CD4-positive, alpha-beta T cell treated with Interleukin-12 subunit alpha and Interleukin-12 subunit beta, for 1 hour (primary cell): ENCODE measurements at regions not wholly inside any gene's neighbourhood (a gene's known extent, or its start where the extent isn't known, plus 50 kb on each side); places are given as distances from the start of the nearest gene placed in this dataset.

Source experiments
- DNase-seq: peaks from one replicate; pipeline ENCODE4 v3.0.0-alpha.2; 2020

DNA sequence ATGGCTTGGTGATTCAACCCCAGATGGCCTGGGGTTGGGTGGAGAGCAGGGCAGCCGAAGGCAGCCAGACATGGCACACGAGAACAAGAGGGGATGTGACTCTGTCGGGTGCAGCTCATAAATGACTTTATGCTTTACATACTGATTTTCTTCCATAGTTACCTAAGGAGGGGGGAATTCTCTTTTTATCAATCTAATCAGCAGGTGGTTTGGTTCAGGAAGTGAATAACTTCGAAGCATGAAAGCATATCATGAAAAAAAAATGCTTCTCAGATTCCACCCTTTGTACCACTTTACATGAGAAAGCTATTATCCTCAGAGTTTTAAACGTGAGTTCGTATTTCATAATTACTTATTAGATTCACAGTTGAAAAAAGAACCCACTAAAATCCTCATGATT, 908.9 kb upstream of the LCORL start:
- DNase-seq = no peak

GRCh38 chr4:18923496-18924161, 902.1 kb upstream of the LCORL start:
- no peak for DNase-seq

- no peak for DNase-seq
These were observed 896.1 kb upstream of the LCORL start for GRCh38 chr4:18917689-18918088.

DNA sequence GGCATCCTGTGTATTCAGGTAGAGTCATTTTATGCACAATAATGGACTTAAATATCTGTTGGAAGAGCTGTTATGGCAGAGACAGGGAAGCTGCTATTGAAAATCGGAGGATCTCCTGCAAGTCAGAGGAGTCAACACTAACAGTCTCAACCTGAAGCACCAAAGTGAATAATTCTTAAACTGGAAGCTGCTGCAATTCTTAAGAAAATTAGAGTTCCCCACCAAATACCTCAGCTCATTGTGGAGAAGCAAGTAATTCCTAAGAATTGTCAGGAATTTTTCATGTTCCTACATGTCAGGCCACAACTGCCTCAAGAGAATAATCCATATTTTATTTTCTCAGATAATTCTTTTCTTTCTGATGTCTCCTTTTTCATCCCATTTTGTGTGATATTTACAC, 892.6 kb upstream of the LCORL start:
- no peak for DNase-seq

- DNase-seq = no peak
These were observed 873.4 kb upstream of the LCORL start for GRCh38 chr4:18894928-18895327.

DNA sequence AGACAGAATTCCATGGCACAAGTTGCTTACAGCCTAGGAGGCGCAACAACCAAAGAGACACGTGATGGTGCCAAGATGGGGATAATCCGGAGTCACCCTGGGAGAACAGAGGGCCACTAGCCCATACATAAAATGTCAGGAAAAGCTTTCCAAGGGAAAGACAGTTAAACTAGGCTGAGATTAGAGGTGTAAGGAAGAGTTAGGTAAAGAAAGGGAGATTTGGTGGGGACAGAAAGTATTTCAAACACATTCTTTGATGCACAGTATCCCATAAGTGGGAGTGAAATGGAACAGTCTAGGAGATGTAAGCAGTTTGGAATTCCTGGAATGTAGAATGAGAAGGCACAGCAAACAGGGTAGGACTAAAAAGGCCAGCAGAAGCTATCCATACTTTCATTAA, 860.9 kb upstream of the LCORL start:
- DNase-seq = no peak

DNA sequence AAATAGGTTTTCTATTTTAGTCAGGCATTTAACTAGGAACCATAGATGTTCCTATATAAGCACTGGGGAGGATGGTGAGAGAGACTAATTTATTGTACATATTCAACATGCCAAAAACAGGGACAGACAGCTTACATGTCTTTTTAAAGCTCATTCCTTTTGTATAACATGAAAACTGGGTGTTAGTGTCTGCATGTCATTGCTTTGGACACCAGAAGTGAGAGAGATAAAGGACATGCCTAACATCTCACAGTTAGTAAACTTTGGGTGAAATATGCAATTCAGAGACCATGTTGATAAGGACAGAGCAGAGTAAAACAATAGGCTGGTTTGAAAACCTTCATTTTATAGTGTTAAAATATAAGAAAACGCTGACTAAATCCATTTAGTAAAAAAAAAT, 860.0 kb upstream of the LCORL start:
- DNase-seq = no peak

- DNase-seq = no peak
These were observed 859.3 kb upstream of the LCORL start for GRCh38 chr4:18880871-18881270.

GRCh38 chr4:18878561-18878960, 857.0 kb upstream of the LCORL start:
- no peak for DNase-seq

- no peak for DNase-seq
These were observed 847.6 kb upstream of the LCORL start for GRCh38 chr4:18869166-18869565.

- no peak for DNase-seq
These were observed 839.4 kb upstream of the LCORL start for GRCh38 chr4:18860836-18861530.

DNA sequence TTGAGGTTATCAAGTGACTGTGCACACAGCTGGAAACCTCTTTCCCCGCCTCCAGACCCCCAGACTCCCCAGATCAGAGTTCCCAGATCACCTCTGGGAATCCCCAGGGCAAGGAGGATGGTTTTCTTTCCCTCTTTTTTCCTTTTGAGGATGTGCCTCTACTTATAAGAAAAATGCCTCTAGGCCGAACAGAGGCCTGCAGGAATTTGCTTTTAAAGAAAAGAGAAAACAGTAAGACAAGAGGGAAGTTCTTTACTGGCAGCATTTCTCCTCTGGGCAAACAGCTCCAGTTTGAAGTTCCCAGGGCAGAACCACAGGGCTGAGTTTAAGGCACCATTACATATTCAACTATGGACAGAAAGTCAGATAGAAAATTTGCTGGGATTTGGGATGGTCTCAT, 837.9 kb upstream of the LCORL start:
- no peak for DNase-seq

GRCh38 chr4:18858229-18858922, 836.8 kb upstream of the LCORL start:
- no peak for DNase-seq

GRCh38 chr4:18850867-18851266, 829.3 kb upstream of the LCORL start:
- no peak for DNase-seq

DNA sequence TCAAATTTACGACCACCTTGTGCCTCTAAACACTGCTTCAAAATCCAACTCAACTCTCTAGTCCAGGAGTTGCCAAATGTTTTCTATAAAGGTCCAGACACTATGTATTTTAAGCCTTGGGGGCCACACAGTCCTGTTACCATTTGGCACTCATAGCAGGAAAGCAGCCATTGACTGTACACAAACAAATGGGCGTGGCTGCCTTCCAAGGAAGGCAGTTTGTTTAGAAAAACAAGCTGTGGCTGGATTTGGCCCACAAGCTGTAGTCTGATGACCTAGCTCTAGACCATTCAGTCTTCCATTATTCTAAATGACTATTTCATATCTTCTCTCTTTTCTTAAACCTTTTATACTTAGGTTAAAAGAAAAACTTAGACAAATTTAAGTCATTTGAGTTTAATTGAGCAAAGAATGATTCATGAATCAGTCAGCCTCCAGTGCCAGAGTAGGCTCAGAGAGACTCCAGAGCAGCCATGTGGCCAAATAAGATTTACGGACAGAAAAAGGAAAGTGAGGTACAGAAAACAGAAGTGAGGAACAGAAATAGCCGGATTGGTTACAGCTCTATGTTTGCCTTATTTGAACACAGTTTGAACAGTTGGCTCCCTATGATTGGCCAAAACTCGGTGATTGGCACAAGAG, 825.8 kb upstream of the LCORL start:
- no peak for DNase-seq

DNA sequence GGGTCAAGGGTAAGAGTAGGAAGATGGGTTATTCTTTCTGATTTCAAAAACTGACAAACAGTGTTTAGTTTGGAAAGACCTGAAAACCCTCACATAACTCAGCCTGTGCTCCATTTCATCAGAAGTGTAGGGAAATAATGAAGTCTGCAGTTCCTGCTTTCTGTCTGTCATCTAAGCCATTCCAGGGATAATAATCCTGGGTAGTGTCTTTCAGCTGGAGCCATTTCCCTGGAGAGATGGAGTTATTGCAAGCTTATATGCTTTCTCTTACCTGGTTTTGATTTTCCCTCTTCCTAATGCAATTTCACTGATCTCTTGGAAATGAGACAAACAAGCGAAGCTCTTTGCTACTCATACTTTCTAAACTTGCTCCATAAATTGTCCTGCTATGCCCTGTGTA, 824.8 kb upstream of the LCORL start:
- DNase-seq = no peak

- no peak for DNase-seq
These were observed 823.2 kb upstream of the LCORL start for GRCh38 chr4:18844726-18845125.

GRCh38 chr4:18842431-18842830, 820.9 kb upstream of the LCORL start:
- DNase-seq = no peak

DNA sequence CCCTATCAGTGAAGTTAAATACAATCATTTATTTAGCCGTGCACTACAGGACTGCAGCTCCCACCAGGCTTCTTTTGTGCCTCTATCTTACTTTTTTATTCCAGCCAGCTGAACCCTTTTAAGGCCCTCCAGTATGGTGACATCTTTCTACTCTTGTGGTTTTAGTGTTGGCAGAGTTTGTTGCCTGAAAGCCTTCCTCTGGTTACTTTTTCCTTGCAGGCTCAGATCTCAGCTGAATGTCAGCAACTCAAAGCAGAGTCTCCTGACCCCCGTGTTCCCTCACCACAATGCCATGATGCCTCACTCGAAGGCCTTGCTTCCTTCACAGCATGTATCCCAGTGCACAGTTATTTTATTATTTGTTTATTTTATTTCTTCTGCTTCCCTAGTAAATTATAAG, 818.9 kb upstream of the LCORL start:
- no peak for DNase-seq

- no peak for DNase-seq
These were observed 794.8 kb upstream of the LCORL start for GRCh38 chr4:18816228-18816895.

DNA sequence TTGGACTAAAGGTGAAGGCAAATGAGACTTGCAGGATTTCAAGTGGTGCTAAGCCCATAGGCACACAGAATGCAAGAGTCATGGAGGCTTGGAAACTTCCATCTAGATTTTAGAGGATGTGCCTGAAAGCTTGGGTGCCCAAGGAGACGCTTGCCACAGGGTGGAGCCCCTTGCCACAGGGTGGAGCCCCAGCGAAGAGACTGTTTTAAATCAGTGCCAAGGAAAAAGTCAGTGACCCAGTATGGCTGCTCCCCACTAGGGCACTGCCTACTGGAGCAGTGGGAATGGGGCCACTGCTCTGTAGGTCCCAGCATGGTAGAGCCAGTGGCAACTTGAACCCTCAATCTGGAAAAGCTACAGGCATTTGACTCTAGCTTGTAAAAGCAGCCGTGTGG, 794.2 kb upstream of the LCORL start:
- DNase-seq = no peak

DNA sequence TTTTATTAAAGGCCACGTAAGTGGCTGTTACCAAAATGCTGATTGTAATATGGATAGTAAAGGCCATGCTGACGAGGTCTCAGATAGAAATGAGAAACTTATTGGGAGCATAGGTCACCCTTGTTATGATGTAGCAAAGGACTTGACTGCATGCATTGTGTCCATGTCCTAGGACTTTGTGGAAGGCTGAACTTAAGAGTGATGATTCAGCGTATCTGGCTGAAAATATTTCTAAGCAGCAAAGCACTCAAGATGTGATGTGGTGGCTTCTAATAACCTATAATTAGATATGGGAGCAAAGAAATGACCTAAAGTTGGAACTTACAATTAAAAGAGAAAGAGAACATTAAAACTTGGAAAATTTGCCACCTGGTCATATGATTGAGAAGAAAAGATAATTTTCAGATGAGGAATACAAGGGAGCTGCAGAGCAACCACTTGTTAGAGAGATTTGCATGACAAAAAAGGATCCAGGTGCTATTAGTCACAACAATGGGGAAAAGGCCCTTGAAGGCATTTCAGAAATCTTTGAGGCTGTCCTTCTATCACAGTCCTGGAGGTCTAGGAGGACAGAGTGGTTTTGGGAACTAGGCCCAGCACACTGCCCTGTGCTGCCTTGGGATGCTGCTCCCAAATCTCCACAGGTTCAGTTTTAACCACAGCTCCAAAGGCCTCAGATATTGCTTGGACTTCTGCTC, 793.7 kb upstream of the LCORL start:
- no peak for DNase-seq

DNA sequence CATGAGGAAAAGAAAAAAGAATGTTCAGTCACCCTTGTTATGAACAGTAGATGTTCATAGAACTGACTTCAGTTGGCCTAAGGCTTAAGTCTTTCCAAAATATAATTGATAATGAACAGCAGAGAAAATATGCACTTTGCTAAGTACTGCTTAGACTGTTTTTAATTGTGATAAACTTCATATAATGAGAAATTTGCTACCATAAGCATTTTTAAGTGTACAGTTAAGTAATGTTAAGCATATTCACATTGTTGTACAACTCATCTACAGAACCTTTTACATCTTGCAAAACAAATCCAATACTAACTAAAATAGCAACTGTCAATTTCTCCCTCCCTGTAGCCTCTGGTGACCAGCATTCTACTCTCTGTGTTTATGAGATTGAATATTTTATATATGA, 792.2 kb upstream of the LCORL start:
- DNase-seq = no peak
